ENCODE measurements at regions not wholly inside any gene's neighbourhood (a gene's known extent, or its start where the extent isn't known, plus 50 kb on each side); places are given as distances from the start of the nearest gene placed in this dataset.
"Not testable (repeated sequence)": the region's sequence is repeated elsewhere in the genome, so short reads cannot be mapped to it uniquely, and the experiment has no call there.

GRCh38 chr9:61628951-61629350 lies 439.1 kb downstream of the SPATA31A7 start:
- ATAC-seq, H3K36me3 Mint-ChIP-seq, H3K4me3 Mint-ChIP-seq: not testable (repeated sequence)

GRCh38 chr9:61634192-61634591 lies 444.4 kb downstream of the SPATA31A7 start:
- H3K4me3 Mint-ChIP-seq, result no peak overlapping the region
- no peaks in the 10 kb centered on the region for H3K36me3 Mint-ChIP-seq
- no peaks in the 10 kb centered on the region for H3K9me3 Mint-ChIP-seq
- H3K27me3 Mint-ChIP-seq, result no peaks in the 10 kb centered on the region
- H3K27ac Mint-ChIP-seq, result no peak overlapping the region
- H3K4me1 Mint-ChIP-seq, result no peaks in the 10 kb centered on the region
- ATAC-seq, result no peak

More at GRCh38 chr9:61628951-61629350, 439.1 kb downstream of the SPATA31A7 start:
- H3K27me3 Mint-ChIP-seq, H3K4me1 Mint-ChIP-seq, H3K9me3 Mint-ChIP-seq, H3K27ac Mint-ChIP-seq: not testable (repeated sequence)

- H3K36me3 Mint-ChIP-seq, ATAC-seq, H3K9me3 Mint-ChIP-seq, H3K27me3 Mint-ChIP-seq, H3K4me3 Mint-ChIP-seq, H3K27ac Mint-ChIP-seq, H3K4me1 Mint-ChIP-seq: not testable (repeated sequence)
Observed at GRCh38 chr9:61664232-61664631, 474.4 kb downstream of the SPATA31A7 start.

GRCh38 chr9:61665330-61665751 lies 475.5 kb downstream of the SPATA31A7 start:
- H3K27ac Mint-ChIP-seq, result no peak overlapping the region
- no peaks in the 10 kb centered on the region for H3K36me3 Mint-ChIP-seq
- no peaks in the 10 kb centered on the region for H3K27me3 Mint-ChIP-seq
- H3K4me1 Mint-ChIP-seq, result no peaks in the 10 kb centered on the region
- H3K9me3 Mint-ChIP-seq, result peaks cover 10% of the 10 kb centered on the region
- H3K4me3 Mint-ChIP-seq, result no peak overlapping the region
- no peak for ATAC-seq

- Mint-ChIP-seq H3K27ac (no peak overlapping the region), H3K4me1 (no peaks in the 10 kb centered on the region), H3K4me3 (no peak overlapping the region), H3K9me3 (peaks cover 10% of the 10 kb centered on the region), H3K36me3 (no peaks in the 10 kb centered on the region), H3K27me3 (no peaks in the 10 kb centered on the region)
- ATAC-seq, result no peak
Observed at GRCh38 chr9:61665829-61666228, 476.0 kb downstream of the SPATA31A7 start.

GRCh38 chr9:61666310-61666709 lies 476.5 kb downstream of the SPATA31A7 start:
- Mint-ChIP-seq H3K27ac (no peak overlapping the region), H3K27me3 (no peaks in the 10 kb centered on the region), H3K4me1 (no peaks in the 10 kb centered on the region), H3K4me3 (no peak overlapping the region), H3K9me3 (peaks cover 10% of the 10 kb centered on the region), H3K36me3 (no peaks in the 10 kb centered on the region)
- ATAC-seq, result no peak

GRCh38 chr9:61666849-61667371 lies 477.1 kb downstream of the SPATA31A7 start:
- H3K36me3 Mint-ChIP-seq, result no peaks in the 10 kb centered on the region
- no peak for ATAC-seq
- no peak overlapping the region for H3K27ac Mint-ChIP-seq
- H3K4me1 Mint-ChIP-seq, result no peaks in the 10 kb centered on the region
- H3K9me3 Mint-ChIP-seq, result peaks cover 10% of the 10 kb centered on the region
- no peak overlapping the region for H3K4me3 Mint-ChIP-seq
- H3K27me3 Mint-ChIP-seq, result no peaks in the 10 kb centered on the region

- H3K4me3 Mint-ChIP-seq, result no peak overlapping the region
- no peaks in the 10 kb centered on the region for H3K27me3 Mint-ChIP-seq
- H3K9me3 Mint-ChIP-seq, result peaks cover 10% of the 10 kb centered on the region
- no peaks in the 10 kb centered on the region for H3K36me3 Mint-ChIP-seq
- H3K27ac Mint-ChIP-seq, result no peak overlapping the region
- no peak for ATAC-seq
- no peaks in the 10 kb centered on the region for H3K4me1 Mint-ChIP-seq
Observed at GRCh38 chr9:61667559-61668121, 477.8 kb downstream of the SPATA31A7 start.

GRCh38 chr9:61668201-61668600 lies 478.4 kb downstream of the SPATA31A7 start:
- not testable (repeated sequence) for H3K27me3 Mint-ChIP-seq, H3K27ac Mint-ChIP-seq, H3K4me3 Mint-ChIP-seq, H3K9me3 Mint-ChIP-seq, H3K36me3 Mint-ChIP-seq, H3K4me1 Mint-ChIP-seq, ATAC-seq

- no peak overlapping the region for H3K27ac Mint-ChIP-seq
- no peak overlapping the region for H3K4me3 Mint-ChIP-seq
- peaks cover 10% of the 10 kb centered on the region for H3K9me3 Mint-ChIP-seq
Observed at GRCh38 chr9:61668846-61669245, 479.0 kb downstream of the SPATA31A7 start.

GRCh38 chr9:61669352-61669751 lies 479.5 kb downstream of the SPATA31A7 start:
- no peak overlapping the region for H3K4me3 Mint-ChIP-seq
- no peaks in the 10 kb centered on the region for H3K4me1 Mint-ChIP-seq
- no peaks in the 10 kb centered on the region for H3K36me3 Mint-ChIP-seq
- no peak for ATAC-seq
- H3K27me3 Mint-ChIP-seq, result no peaks in the 10 kb centered on the region
- H3K27ac Mint-ChIP-seq, result no peak overlapping the region
- peaks cover 10% of the 10 kb centered on the region for H3K9me3 Mint-ChIP-seq

More at GRCh38 chr9:61668846-61669245, 479.0 kb downstream of the SPATA31A7 start:
- H3K27me3 Mint-ChIP-seq, result no peaks in the 10 kb centered on the region
- no peaks in the 10 kb centered on the region for H3K36me3 Mint-ChIP-seq
- no peaks in the 10 kb centered on the region for H3K4me1 Mint-ChIP-seq
- no peak for ATAC-seq

GRCh38 chr9:61669831-61670505 lies 480.1 kb downstream of the SPATA31A7 start:
- H3K27me3 Mint-ChIP-seq, H3K4me1 Mint-ChIP-seq, H3K4me3 Mint-ChIP-seq, ATAC-seq, H3K9me3 Mint-ChIP-seq, H3K36me3 Mint-ChIP-seq, H3K27ac Mint-ChIP-seq: not testable (repeated sequence)

- ATAC-seq, result no peak
- Mint-ChIP-seq H3K4me3 (no peak overlapping the region), H3K36me3 (no peaks in the 10 kb centered on the region), H3K27me3 (no peaks in the 10 kb centered on the region), H3K9me3 (peaks cover 9% of the 10 kb centered on the region), H3K4me1 (no peaks in the 10 kb centered on the region), H3K27ac (no peak overlapping the region)
Observed at GRCh38 chr9:61670616-61671015, 480.8 kb downstream of the SPATA31A7 start.

GRCh38 chr9:61671276-61671973 lies 481.6 kb downstream of the SPATA31A7 start:
- Mint-ChIP-seq H3K27me3 (no peaks in the 10 kb centered on the region), H3K9me3 (peaks cover 4% of the 10 kb centered on the region), H3K4me3 (no peak overlapping the region), H3K36me3 (no peaks in the 10 kb centered on the region), H3K4me1 (no peaks in the 10 kb centered on the region), H3K27ac (no peak overlapping the region)
- no peak for ATAC-seq

- not testable (repeated sequence) for H3K27me3 Mint-ChIP-seq, H3K27ac Mint-ChIP-seq, ATAC-seq, H3K4me1 Mint-ChIP-seq, H3K36me3 Mint-ChIP-seq, H3K4me3 Mint-ChIP-seq, H3K9me3 Mint-ChIP-seq
Observed at GRCh38 chr9:61672107-61672541, 482.3 kb downstream of the SPATA31A7 start.
